HL-60 (cell line): ENCODE measurements at regions not wholly inside any gene's neighbourhood (a gene's known extent, or its start where the extent isn't known, plus 50 kb on each side); places are given as distances from the start of the nearest gene placed in this dataset.

Experiments used
- CTCF ChIP-seq: IDR thresholded peaks from one replicate; pipeline ENCODE4 v1.5.1; 2011; ENCODE audit warnings: low read length, control low read depth, inconsistent platforms; ENCODE audit not compliant: insufficient read depth
- GABPA ChIP-seq: IDR thresholded peaks from 2 replicates; pipeline ENCODE4 v1.6.1; 2012; ENCODE audit warnings: low read depth
- POLR2AphosphoS5 ChIP-seq: IDR thresholded peaks from 2 replicates; pipeline ENCODE4 v1.6.1; 2012; ENCODE audit warnings: low read depth
- REST ChIP-seq: IDR thresholded peaks from 2 replicates; pipeline ENCODE4 v1.6.1; 2012; ENCODE audit warnings: low read depth; ENCODE audit not compliant: insufficient replicate concordance

- TF ChIP-seq POLR2AphosphoS5: no peak
- TF ChIP-seq CTCF: no peak
- no peak for TF ChIP-seq REST
- no peak for TF ChIP-seq GABPA
These were observed 306.8 kb downstream of the LMBRD1 start for GRCh38 chr6:69489970-69490369.
